Limb (tissue), 2 donors: ENCODE measurements at regions not wholly inside any gene's neighbourhood (a gene's known extent, or its start where the extent isn't known, plus 50 kb on each side); places are given as distances from the start of the nearest gene placed in this dataset.

Experiments
- DNase-seq, 2 donors: peaks; one replicate each; pipeline ENCODE4 v3.0.0-alpha.2; 2016; ENCODE audit errors: extremely low spot score in 2 of 2

DNA sequence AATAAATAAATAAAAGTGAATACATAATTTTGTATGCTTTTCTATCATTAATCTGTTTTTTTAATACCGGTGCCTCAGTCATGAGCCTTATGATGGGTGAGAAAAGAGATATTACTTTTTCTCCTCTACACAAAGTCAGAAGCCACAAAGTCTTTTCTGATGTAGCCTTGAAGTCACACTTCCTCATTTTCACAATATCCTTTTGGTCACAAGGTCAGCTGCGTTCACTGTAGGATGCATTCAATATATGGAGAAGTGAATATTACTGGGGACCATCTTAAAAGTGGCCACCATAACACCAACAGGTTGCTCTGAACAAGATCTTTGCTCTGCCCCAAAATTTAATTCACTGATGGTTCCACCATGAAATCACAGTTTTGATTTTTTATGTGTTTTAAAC is 83.3 kb upstream of the TNR start:
- no peak for DNase-seq

- no peak for DNase-seq
Measured at GRCh38 chr1:175824079-175824478, 80.7 kb upstream of the TNR start.

DNA sequence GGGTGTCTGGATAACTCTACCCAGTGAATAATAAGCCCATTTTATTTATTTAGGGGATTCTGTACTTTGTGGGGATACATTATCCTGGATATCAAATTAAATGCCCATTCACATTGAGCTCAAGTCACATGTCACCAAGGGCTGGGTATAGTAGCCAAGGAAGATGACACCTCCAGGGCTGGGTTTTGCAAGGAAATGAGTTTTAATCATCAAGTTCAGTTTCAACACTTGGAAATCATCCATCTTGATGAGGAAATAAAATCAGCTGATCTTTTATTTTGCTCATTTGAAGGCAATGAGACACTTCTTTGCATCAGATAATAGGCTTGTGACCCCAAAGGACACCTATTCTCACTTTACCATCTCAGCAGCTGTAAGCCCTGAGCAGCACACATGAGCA is 80.0 kb upstream of the TNR start:
- DNase-seq, result no peak

- no peak for DNase-seq
Measured at GRCh38 chr1:175822580-175822979, 79.2 kb upstream of the TNR start.

GRCh38 chr1:175820456-175821025 is 77.1 kb upstream of the TNR start:
- DNase-seq, result no peak

GRCh38 chr1:175818929-175819328 is 75.5 kb upstream of the TNR start:
- DNase-seq, result no peak

DNA sequence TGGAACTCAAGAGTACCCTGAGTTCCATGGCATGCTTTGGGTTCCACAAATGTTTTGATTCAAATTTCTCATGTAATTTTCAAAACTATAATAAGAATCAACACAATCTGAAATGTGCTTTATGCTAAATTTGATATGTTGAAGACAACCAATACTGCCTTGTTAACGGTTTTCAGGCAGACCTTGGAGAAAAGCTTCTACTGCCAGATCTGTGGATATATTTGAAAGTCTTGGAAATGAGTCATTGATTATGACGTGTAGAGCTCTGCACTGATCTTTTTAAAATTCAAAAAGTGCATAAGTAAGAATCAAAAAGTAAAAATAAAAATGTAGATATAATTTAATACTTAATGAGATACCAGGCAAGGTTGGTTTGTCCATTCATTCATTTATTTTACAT is 74.0 kb upstream of the TNR start:
- no peak for DNase-seq

GRCh38 chr1:175814885-175815284 is 71.5 kb upstream of the TNR start:
- DNase-seq, result no peak

DNA sequence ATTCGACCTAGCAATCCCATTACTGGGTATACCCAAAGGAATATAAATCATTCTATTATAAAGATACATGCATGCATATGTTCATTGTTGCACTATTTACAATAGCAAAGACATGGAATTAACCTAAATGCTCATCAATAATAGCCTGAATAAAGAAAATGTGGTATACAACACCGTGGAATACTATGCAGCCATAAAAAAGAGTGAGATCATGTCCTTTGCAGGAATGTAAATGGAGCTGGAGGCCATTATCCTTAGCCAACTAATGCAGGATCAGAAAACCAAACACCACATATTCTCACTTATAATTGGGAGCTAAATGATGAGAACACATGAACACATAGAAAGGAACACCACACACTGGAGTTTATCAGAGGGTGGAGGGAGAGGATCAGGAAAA is 69.5 kb upstream of the TNR start:
- DNase-seq, result no peak

DNA sequence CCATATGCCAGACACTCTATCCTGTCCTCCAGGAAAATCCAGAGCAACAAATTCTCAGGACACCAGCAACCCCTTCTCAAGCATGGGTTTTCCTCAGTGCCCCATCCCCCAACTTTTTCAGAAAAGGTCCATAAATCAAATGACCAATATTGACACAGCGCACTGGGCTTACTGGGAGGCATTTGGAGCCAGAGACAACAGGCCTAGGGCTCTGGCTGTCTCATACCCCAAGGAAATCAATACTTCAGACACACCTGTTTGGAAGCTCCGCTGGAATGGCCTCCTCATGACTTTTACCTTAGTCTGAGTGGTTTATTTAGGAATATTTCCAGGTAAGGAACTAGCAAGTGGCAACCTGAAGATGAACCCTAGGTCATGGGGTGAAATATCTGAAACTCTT is 66.9 kb upstream of the TNR start:
- no peak for DNase-seq

DNA sequence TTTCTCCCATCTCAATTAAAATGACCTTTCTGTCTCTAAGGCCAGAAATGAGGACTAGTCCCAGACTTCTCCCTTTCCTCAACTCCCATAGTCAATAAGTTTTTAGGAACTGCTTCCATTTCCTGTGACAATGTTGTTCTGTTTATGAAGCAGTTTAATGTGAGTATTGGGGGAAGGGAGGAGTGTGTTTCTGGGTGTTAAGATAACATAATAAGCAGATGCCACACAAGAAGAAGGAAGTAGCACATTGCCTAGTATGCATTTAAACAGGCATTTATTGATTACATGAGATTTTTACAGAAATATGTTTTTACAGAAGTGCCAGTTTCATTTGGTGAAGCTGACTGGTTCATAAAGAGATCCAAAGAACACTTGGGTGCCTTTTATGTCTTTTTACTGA is 65.6 kb upstream of the TNR start:
- no peak for DNase-seq

DNA sequence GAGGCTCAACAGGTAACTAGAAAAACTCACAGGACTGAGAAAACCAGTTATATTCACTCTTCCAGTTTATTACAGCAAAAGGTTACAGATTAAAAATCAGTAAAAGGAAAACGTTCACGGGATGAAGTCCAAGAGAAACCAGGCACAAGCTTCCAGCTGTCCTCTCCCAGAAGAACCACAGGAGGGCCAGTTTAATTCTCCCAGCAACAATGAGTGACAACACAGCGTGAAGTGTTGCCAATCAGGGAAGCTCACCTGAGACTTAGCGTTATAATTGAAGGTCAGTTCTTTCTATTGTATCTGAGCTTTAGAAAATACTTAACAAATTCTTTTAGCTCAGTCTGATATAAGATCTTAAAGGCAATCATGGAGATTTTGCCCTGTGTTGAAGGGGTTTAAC is 65.2 kb upstream of the TNR start:
- DNase-seq, result no peak

DNA sequence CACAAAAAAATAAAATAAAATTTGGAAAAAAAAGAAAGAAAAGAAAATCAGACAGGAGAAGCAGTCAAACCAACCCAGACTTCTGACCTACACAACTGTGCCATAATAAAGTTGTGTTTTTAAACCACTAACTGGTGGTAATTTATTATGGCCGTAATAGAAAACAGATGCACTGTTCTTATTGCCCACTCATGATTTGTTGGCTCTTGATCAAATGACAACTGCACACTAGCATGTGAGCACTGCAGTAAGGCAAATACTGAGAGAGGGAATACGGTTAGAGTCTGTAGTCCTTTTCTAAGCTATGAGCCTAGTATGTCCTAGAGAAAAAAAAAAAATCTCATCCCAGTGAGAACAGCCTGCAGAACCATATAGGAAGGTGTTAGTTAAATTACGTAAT is 61.2 kb upstream of the TNR start:
- DNase-seq, result no peak

- no peak for DNase-seq
Measured at GRCh38 chr1:175803413-175803812, 60.0 kb upstream of the TNR start.

GRCh38 chr1:175802407-175803123 is 59.2 kb upstream of the TNR start:
- no peak for DNase-seq

GRCh38 chr1:175801979-175802378 is 58.6 kb upstream of the TNR start:
- no peak for DNase-seq

- no peak for DNase-seq
Measured at GRCh38 chr1:175797576-175797975, 54.2 kb upstream of the TNR start.

GRCh38 chr1:175794586-175794985 is 51.2 kb upstream of the TNR start:
- no peak for DNase-seq

DNA sequence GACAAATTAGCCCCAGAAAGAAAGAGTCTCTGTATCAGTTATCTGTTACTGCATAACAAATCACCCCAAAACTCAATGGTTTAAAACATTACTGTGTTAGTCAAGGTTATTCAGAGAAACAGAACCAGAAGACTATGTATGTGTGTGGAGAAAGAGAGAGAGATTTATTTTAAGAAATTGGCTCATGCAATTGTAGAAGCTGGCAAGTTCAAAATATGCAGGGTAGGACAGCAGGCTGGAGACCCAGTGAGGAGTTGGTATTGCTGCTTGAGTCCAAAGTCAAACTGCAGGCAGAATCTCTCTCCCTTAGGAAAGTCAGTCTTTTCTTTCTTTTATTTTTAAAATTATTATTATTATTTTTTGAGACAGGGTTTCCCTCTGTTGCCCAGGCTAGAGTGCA is 50.2 kb upstream of the TNR start:
- DNase-seq, result no peak
